22Rv1 (cell line): ENCODE measurements at regions not wholly inside any gene's neighbourhood (a gene's known extent, or its start where the extent isn't known, plus 50 kb on each side); places are given as distances from the start of the nearest gene placed in this dataset.

Source experiments
- CTCF ChIP-seq: fragments of 450-650 bp; IDR thresholded peaks from 2 replicates; pipeline ENCODE4 v1.5.1; 2017; ENCODE audit warnings: mild to moderate bottlenecking
- ZFX ChIP-seq: fragments of 450-650 bp; IDR thresholded peaks from 2 replicates; pipeline ENCODE4 v1.6.1; 2017; ENCODE audit warnings: antibody characterized with exemption, borderline replicate concordance

GRCh38 chr13:58953638-58954037 lies 1210.1 kb downstream of the DIAPH3 start:
- no peak for TF ChIP-seq CTCF
- no peak for TF ChIP-seq ZFX
